Posterior vena cava (tissue), 2 donors: ENCODE measurements at regions not wholly inside any gene's neighbourhood (a gene's known extent, or its start where the extent isn't known, plus 50 kb on each side); places are given as distances from the start of the nearest gene placed in this dataset.
"Not testable (repeated sequence)": the region's sequence is repeated elsewhere in the genome, so short reads cannot be mapped to it uniquely, and the experiment has no call there.

Experiments used
- DNase-seq: peaks from one replicate; pipeline ENCODE4 v3.0.0-alpha.2; 2020; ENCODE audit warnings: low spot score
- intact Hi-C, 2 donors: fragments of 100-400 bp; cut with DNase I; formaldehyde crosslinking; loops; one replicate each; pipeline versions ENCODE4 v1.14.1 to v1.14.2; 2022 to 2023
- donor health status: DM: yes; HTN: yes; CAD: no.
- donor health status: DM: yes; HTN: yes; CAD: no.

DNA sequence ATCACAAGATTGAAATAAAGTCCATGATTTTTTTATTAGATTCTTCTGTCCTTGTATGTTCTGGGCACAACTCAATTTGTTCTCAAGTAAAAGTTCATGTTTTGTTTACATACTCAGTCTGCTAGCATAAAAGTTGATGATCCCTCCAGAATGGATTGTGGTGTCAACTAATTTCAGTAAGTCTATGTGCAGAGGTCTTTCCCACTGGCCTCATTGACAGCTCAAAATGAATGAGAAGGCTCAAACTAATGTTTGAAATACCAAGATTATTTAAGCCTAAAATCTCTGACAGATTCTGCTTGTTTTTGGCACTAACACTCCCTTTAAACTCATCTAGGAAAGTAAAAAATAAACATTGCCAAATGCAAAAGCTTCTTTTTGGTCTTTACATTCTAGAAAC, 561.2 kb upstream of the CNTNAP5 start:
- intact Hi-C loops = no loop called here
- no peak for DNase-seq

DNA sequence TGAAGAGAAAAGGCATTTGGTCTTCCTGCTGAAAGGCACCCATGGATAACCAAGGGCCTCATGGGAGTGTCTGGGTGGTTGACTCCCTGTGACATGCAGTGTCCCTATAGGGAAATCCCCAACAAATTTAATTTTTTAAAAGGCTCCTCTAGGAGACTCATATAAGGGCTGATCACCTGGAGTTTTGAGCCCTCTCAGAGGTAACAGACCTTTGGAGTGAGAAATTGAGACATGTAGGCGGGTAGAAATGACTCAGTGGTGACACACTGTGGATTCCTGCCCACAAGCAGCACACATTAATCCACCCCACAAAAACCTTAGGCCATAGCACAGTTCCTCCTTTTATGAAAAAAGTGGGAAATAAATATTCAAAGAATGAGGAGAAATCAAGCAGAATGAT, 557.0 kb upstream of the CNTNAP5 start:
- DNase-seq = no peak
- intact Hi-C loops = no loop called here

DNA sequence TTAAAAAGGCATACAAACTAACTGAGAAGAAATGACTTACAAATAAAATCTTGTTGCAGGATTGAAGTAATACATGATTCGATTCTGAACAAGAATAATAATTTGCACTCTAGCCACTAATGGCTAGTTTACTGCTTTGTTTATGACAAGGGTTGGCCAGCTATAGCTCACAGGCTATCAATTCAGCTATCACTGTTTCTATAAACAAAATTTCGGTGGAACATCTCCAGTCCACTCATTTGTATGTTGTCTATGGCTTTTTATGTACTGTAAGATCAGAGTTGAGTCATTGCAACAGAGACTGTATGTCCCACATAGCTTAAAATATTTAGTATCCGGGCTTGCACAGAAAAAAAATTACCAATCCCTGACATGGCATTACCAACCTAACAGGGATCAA, 543.7 kb upstream of the CNTNAP5 start:
- intact Hi-C loops = no loop called here
- DNase-seq = no peak

DNA sequence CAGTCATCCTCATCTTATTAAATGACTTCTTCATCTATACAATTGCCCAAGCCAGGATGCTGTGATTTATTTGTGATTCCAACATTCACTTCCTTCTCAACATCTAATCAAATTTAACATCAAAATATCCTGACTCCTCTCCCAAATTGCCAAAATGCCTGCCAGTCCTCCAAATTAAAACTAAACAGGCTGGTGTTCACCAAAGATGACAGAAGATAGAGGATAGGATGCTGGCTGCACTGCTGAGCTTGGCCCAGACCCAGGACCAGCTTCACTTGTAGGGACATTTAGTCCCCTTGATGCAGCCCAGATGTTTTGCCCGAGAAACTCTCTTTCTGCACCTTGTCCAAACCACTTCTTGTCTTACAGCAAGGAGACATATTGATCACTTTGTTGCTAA, 540.0 kb upstream of the CNTNAP5 start:
- DNase-seq = no peak
- intact Hi-C loops = no loop called here

DNA sequence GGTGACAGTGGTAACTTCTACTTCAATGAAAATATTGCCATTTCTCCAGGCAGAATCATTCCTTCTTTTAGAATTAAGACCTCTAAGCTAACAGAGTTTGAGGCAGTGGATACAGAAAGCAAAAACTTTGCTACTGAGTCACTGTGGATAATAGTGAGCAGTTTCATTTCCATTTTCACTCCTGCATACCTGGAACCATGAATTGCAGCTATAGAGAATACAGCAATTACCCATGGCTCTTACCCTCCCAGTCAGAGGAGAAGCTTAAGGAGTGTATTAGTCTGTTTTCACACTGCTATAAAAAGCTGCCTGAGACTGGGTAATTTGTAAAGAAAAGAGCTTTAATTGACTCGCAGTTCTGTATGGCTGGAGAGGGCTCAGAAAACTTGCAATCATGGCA, 531.4 kb upstream of the CNTNAP5 start:
- no peak for DNase-seq
- intact Hi-C loops = no loop called here

DNA sequence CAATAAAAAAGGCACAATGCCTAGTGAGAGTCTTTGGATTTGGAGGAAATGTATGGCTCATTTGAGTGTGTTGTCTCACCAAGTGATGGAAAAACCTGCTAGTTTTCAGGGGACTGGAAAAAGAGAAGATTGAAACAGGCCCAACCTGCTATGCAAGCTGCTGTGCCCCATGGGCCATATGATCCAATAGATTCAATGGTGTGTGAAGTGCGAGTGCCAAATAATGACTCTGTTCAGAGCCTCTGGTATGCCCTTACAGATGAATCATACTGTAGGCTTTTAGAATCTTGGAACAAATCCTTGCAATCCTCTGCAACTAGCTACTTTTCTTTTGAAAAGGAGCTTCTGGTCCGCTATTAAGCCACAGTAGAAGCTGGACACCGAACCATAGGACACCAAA, 529.8 kb upstream of the CNTNAP5 start:
- intact Hi-C loops = loop anchor here in 1 of 2 donors (5.0 kb wide), 1 partner anchor 492 kb away; no protein-coding TSS in a partner anchor
- no peak for DNase-seq

DNA sequence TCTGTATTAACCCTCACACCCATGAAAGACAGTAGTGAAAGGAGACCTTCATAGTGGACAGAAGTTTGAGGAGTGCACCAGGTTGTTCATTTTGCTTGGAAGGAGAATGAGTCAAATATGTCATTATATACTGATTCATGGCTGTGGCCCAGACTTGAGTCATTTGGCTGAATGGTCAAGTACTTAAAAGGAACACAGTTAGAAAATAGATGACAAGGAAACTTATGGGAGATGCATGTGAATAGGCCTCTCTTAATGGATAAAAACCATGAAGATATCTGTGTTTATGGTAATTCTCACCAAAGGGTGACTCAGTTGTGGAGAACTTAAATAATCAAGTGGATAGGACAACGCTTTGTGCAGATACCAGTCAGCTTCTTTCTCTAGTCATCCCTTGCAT, 524.7 kb upstream of the CNTNAP5 start:
- intact Hi-C loops = no loop called here
- no peak for DNase-seq

DNA sequence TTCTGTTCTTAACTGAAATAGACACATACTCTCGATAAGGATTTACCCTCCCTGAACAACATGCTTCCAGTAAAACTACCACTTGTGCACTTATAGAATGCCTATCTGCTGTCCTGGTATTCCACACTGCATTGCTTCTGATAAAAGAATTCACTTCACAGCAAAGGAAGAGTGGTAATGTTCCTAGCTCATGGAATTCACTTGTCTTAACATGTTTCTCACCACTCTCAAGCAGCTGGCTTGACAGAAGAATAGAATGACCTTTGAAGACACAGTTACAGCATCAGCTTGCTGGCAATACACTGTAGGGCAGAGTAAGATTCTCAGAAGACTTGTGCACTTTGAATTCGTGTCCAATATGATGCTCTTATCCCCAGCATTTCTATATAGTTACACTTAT, 524.1 kb upstream of the CNTNAP5 start:
- DNase-seq = no peak
- intact Hi-C loops = no loop called here

DNA sequence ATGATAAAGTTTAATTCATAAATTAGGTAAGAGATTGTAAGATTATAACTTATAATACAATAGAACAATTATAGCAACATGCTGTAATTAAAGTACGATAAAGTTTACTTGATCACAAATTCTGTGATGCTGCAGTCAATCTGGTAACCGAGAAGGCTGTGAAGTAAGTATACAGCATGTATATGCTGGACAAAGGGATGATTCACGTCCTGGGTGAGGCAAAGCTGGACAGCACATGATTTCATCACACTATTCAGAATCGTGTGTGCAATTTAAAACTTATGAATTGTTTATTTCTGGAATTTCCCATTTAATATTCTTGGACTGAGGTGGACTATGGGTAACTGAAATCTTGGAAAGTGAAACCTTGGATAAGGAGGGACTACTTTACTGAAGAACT, 522.2 kb upstream of the CNTNAP5 start:
- intact Hi-C loops = no loop called here
- DNase-seq = no peak

DNA sequence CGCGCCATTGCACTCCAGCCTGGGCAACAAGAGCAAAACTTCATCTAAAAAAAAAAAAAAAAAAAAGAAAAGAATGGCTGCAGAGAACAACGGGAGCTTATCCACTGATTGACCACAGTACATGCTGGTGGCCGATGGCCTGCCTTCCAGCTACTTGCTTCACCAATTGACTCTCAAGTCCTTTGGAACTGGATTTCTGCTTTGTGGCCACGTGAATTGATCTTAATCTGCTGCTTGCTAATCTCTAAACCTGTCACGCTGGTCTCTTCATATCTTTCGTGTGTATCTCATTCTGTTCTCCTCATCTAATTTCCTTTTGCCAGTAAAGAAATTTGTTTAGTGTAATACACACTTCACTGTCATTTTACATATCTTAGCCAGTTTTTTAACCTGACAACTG, 512.5 kb upstream of the CNTNAP5 start:
- DNase-seq = no peak
- intact Hi-C loops = no loop called here

DNA sequence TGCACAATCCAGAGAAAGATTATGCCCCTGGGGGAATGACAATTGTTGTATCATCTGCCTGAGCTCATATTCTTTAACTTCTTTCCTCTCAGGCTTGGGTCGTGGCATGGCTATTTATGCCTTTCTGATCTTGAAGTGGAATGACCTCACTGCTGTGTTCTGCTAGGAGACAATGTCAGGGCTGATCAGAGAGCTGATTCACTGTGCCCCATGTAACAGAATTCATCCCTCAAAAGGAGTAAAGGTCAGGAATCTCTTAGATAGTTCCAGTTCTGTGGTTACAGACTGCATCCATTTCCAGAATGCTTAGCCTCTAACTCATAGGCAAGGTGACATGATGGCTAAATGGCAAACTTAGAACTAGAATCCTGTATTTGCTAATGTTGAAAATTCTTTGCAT, 511.7 kb upstream of the CNTNAP5 start:
- DNase-seq = no peak
- intact Hi-C loops = no loop called here

DNA sequence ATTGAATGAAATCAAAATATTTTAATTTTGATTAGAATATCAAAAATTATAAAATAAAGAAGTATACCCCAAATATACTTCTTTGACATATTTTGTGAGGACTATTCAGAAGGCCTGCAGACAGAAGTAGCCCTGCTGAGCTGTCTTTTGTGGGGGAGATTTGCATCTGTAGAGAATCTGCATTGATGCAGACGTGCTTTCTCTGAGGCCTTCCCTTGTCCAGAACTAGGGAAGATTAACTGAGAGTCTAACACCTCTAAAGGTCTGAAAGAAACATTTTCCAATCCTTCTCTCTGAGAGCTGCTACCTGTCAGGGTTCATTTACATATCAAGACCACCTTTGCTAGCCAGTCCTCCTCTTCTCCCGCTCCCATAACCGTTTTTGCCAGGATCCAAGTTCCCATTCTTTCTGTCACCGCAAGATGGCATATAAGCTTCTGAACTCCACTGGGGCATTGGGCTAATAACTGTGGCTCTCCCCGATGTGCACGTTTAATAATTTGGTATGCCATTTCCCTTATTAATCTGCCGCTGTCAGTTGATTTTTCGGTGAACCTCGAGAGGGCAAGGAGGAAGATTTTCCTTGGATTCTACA, 510.4 kb upstream of the CNTNAP5 start:
- intact Hi-C loops = no loop called here
- no peak for DNase-seq

DNA sequence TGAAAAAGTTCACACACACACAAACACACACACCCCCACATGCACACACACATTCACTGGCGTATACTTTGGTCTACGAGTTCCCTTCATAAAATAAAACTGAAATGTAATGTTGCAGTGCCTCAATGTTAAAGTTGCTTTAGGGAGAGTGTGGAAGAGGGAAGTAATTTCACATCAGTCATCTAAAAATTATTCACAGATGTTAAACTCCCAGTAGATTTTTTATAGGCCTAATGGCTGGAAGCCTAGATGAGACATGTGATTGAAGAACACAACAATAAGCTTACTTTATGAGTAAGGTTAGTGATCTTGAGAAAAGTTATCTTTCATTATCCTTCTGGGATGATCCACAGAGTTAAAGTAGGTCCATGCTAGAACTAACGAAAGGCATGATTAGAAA, 506.7 kb upstream of the CNTNAP5 start:
- DNase-seq = no peak
- intact Hi-C loops = no loop called here

DNA sequence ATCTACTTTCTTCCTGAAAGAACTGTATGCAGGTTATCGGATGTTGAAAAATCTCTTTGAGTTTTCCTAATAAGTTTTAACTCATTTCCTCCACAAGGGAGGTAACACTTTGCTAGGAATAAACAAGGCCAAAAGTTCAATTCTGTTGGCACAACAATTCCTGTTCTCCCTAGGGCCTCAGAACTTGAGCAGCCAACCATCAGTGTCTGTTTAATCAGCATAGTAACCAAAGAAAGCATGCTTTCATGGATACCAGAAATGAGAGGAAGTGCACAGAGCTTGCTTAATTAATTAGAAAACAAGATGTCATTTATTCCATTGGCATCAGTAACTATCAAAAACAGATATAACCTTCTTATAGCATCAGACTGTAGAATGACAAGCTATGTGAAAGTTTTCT, 503.2 kb upstream of the CNTNAP5 start:
- DNase-seq = no peak
- intact Hi-C loops = no loop called here

DNA sequence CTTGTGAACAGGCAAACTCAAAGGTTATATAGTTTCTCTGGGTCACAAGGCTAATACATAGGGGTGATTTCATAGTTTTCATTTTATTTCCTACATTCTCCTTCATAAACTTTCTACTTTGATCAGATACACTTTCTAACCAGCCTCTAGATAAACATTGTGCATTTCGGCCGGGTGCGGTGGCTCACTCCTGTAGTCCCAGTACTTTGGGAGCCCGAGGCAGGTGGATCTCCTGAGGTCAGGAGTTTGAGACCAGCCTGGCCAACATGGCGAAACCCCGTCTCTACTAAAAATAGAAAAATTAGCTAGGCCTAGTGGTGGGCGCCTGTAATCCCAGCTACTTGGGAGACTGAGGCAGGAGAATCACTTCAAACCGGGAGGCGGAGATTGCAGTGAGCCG, 502.6 kb upstream of the CNTNAP5 start:
- DNase-seq, intact Hi-C loops: not testable (repeated sequence)

DNA sequence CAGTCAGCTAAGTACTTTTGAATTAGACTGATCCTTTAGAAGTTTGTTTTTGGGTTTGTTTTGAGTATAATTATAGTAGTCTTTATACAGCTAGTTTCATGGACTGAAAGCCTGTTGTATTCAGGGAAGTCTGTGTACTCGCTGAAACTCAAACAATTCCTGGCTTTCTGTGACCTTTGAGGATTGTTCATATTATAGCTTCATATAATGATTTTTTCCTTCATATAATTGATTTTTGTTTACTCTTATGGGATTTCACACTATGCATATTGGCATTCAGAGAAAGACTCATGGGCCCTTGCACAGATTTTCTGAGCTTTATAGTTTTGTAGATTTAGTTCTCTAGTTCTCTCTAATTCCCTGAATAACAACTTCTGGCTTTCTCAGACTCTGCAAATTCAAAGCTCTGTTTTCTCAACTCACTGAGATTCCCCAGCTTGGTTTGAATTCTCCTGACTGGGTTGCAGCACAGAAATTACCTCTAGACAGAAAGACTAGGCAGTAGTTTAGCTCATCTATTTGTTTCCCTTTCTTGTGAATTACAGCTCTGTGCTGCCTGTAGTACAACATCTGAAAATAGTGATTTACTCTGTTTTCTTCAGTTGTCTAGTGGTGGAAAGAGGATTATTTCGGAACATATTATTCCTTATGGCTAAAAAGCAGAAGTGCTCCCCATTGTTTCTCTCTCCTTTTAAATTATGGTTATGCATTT, 495.9 kb upstream of the CNTNAP5 start:
- intact Hi-C loops = no loop called here
- no peak for DNase-seq

DNA sequence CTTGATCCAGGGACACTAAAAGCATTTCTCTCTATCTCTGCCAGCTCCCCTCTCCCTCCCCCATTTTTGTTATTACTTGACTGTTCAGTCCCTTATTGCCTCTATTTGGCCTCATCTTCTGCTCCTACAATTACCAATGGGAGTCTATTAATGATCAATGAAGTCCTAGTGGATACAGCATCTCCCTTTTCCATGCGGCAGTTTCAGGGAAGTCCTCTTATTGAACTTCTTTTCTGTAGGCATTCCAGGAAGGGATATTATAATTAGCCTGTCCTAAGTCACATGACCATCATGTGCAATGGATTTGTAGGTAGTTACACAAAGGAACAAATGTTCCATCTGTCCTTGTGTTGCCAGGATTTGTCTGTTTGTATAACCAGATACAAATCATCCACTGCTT, 495.1 kb upstream of the CNTNAP5 start:
- intact Hi-C loops = loop anchor here in 1 of 2 donors (10.0 kb wide), 1 partner anchor 1045 kb away; no protein-coding TSS in a partner anchor
- DNase-seq = no peak

DNA sequence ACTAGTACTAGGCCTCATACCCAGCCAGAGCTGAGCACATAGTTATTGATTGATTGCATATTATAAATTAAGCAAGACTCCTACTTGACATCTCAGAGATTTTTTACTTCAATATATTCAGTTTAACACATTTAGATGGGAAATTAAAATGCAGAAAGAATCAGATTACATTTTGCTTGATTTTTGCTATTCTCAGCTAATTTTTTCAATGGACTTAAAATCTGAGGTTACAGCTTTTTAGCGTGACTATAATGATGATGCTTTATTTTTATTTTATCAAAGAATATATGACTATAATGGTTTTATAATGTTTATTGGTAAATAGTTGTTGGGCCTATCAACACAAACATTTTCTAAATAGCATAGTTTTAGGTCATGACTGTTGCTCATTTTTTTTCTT, 493.0 kb upstream of the CNTNAP5 start:
- DNase-seq = no peak
- intact Hi-C loops = loop anchor here in 1 of 2 donors (10.0 kb wide), 1 partner anchor 1047 kb away; no protein-coding TSS in a partner anchor

DNA sequence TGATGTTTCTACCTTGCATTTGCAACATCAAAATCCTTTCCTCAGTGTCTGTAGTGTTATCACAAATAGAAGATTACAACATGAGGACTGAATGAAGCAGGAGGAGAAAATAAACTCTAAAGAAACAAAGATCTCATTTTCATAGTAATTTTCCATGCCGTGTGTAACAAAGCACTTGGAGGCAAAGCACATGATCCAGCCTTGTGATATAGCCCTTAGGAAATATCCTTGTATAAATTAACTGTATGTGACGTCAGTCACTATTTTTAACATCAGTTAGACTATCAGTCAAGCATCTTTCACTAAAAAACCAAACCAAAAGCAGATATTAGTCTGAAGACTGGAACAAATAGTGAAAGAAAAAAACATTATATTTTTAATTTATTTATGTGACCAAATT, 492.1 kb upstream of the CNTNAP5 start:
- intact Hi-C loops = loop anchor here in 1 of 2 donors (10.0 kb wide), 1 partner anchor 1048 kb away; no protein-coding TSS in a partner anchor
- DNase-seq = no peak

DNA sequence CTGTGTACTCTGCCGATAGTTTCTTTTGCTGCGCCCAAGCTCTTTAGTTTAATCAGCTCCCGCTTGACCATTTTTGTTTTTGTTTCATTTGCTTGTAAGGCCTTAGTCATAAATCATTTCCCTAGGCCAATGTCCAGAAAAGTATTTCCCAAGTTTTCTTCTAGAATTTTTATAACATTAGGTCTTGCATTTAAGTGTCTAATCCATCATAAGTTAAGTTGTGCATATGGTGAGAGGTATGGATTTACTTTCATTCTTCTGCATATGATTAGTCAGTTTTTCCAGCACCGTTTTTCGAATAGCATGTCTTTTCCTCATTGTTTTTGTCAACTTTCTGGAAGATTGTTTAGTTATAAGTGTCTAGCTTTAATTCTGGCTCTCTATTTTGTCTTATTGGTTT, 484.8 kb upstream of the CNTNAP5 start:
- intact Hi-C loops = no loop called here
- no peak for DNase-seq

DNA sequence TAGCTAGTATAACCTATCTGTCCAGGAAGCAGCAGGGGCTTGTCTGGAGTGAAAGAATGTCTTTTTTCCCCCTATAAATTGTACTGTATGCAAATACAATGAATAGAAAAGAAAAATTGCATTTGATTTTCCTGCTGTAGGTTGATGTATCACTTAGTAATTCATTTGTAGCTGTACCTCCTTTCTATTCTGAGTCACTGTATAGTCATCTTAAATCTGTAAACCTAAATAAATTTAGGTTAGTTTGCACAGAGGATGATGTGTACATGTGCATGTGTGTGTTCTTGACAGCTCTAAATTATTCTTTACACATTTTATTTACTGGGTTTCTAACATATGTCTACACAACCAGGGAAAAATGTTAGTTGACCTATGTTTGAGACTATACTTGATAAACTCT, 478.7 kb upstream of the CNTNAP5 start:
- intact Hi-C loops = no loop called here
- no peak for DNase-seq
